Hindlimb muscle (tissue), 1 donor: ENCODE measurements at regions not wholly inside any gene's neighbourhood (a gene's known extent, or its start where the extent isn't known, plus 50 kb on each side); places are given as distances from the start of the nearest gene placed in this dataset.

Experiments used
- DNase-seq: peaks from one replicate; pipeline ENCODE4 v3.0.0-alpha.2; 2013

DNA sequence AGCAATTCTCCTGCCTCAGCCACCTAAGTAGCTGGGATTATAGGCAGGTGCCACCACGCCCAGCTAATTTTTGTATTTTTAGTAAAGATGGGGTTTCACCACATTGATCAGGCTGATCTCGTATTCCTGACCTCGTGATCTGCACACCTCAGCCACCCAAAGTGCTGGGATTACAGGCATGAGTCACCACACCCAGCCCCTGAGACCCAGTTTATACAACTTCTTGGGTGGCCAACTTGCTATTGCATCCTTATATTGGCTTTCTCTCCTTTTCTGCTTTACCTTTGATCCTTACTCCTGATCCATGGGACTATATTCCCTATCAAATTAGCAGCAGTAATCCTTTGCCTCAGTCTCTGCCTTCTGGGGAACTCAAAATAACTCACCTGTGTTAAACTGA lies 659.1 kb downstream of the PRELID2 start:
- DNase-seq = no peak

DNA sequence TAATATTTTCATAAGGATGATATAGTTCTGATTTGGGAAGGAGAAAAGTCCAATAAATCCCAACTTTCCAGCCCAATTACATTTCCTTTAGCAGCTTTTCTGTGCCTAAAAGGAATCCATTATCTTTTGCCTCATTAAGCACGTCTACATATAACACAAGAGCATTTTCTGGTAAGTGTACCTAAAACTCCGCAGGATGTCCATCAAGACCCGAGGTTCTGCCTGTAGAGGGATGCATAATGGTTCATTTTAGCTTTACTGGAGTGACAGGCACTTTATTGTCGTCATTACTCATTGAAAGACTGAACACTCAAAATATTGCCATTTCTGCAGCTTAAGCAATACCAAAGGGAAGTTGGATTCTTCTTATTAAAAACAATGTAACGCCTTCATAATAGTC lies 669.0 kb downstream of the PRELID2 start:
- DNase-seq = no peak

DNA sequence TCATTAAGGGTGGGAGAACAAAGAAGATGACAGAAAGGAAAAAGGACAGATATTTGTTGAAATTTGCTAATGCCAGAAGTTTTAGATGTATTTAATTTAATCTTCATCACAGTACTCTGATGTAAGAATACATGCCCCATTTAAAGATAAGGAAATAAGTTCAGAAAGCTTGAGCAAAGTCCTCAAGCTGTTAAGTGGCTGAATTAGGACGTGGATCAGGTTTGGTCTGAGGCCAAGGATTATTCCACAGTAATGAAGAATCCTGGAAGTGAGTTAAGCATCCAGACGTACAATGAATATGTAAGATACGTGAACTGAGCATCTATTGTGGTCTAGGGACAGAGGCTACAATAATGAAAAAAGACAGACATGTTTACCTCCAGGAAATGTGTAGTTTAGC lies 671.3 kb downstream of the PRELID2 start:
- no peak for DNase-seq

DNA sequence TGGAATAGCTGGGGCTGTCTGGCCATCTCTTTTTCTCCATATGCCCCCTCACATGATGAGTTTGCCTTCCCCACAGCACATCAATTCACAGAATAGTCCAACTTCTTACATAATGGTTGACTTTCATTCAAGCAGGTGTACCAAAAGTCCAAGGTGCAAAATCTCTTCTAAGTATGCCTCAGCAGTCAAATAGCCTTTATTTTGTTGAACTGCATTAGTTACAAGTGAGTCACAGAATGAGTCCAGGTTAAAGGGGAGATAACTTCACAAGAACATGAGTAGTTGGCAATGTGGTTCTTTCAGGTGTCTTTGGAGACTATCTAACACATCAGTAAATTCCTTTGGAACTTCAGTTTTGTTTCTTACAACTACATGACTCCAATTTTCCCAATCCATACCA lies 672.5 kb downstream of the PRELID2 start:
- no peak for DNase-seq

DNA sequence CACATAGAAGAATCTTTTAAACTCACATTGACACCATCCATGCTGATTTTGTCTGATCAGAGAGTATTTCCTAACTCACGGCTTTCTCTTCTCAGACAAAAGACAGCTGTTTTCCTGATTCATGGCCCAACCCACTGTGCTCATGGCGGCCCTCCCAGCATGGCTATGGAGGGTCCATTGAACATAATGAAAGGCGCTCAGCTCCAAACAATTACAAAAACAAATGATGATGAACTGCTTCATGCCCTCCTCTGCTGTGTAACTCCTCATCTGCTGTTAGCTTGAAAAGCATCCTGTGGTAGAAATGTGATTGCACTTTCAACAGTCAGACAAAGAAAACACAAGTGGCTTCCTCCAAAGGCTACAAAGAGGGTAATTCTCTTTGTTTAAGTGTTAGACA lies 673.8 kb downstream of the PRELID2 start:
- no peak for DNase-seq

DNA sequence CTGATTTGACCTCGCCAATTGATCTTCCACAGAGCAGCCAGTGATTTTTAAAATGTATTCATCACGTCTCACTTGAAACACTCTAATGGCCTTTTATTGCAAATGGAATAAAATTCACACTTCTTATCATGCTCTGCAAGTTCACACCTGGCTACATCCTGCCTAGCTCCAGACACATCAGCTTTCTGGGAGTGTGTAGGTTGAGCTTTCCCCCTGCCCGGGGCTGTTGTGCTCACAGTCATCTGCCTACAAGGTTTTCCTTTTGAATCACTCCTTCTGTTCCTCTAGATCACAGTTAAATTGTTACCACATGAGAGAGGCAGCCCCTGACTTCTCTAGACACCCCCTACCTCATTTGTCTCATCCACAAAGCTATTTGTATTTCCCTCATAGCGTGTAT lies 674.5 kb downstream of the PRELID2 start:
- DNase-seq = no peak

DNA sequence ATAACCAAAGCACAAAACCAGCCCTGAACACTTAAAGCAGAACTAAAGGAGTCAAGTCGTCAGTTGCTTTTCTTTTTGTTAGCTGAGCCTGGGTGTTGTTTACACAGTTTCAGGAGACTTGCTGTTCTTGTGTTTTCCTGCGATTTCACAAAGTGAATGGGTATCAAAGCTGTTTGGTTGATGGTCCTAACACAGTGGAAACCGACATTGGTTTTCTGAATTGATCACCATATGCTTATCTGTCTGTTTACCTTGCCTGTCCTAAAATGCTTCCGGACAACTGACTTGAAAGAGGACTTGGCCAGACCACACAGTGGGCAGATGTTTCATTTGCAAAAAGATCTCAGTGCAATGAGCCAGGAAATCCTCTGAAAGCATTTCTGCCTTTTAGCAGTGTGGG lies 676.4 kb downstream of the PRELID2 start:
- DNase-seq = no peak

DNA sequence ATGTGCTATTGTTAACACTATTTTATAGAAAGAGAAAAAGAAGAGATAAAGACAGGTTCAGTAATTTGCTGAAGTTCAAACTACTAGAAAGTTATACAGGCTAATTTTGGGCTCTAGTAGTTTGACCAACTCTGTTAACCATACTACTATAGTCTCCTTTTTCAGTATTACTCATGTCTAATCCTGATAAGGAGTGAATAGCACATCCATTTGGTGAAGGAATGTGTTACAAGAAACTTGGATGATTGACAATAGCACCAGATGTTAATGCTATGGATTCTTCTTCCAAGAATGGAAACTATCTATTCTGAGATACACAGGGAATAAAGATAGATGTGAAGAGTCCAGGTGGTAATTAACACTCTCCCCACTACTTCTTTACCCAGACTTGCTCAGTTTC lies 677.3 kb downstream of the PRELID2 start:
- no peak for DNase-seq

DNA sequence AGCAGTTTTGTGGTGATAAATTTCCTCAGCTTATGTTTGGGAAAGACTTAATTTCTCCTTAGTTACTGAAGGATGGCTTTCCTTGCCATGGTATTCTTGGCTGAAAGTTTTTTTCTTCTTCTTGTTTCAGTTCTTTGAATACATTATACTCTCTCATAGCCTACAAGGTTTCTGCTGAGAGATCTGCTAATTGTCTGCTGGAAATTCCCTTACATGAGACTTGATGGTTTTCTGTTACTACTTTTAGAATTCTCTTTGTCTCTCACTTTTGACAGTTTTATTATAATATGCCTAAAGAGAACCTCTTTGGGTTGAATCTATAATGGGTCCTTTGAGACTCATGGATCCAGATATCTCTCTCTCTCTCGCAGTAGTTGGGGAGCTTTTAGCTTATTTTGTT lies 693.6 kb downstream of the PRELID2 start:
- DNase-seq = no peak

DNA sequence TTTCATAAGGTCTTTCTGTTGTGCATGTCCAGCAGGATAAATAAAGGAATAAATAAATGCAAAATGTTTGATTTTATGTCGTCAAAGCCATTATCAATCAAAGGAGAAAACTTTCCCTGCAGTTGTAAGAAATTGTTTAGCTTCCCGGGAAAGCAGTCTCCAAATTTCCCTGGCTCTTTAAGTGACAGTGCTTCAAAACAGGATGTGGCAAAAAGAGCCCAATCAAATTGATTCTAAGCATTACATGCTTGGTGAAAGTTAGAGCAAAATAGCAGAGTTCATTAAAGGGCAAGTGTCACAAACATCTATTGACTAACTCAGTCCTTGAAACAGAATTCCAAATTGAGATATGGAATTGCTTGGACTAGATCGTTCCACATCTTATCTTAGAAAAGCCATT lies 704.1 kb downstream of the PRELID2 start:
- DNase-seq = no peak

DNA sequence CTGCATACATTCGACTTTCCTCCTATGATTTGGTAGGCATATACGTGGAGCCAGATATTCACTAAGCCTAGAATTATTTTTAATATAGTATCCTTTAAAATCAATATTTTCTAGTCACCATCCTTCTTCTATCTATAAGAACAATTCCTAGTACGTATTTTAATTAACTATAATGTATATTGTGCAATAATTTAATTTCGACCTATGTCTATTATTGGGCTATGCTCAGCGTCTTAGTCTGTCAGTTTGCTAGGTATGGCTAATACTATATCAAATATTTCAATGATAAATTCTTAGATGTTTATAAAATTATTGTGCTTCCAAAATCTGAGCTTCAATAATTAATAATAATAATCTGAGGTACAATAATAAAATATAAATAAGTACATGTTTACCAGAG lies 705.3 kb downstream of the PRELID2 start:
- DNase-seq = no peak

DNA sequence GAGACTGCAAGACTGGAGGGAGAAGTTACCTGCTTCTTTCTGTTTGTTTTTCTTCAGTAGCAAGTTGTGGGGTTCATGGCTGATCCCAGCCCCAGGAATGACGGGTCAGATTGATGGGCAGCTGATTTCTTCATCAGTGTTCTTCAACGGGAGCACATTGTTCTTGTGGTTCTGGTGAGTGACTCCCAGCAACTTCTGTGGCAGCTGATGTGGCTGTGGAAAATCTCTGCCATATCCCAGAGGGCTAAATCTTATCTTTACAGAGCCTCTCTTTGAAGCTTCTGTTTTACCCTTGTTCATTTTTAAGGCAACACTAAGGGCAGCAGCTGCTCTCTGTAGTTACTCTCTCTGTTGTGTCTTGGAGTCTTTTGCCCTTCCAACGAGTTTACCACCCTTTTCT lies 710.3 kb downstream of the PRELID2 start:
- DNase-seq = no peak

DNA sequence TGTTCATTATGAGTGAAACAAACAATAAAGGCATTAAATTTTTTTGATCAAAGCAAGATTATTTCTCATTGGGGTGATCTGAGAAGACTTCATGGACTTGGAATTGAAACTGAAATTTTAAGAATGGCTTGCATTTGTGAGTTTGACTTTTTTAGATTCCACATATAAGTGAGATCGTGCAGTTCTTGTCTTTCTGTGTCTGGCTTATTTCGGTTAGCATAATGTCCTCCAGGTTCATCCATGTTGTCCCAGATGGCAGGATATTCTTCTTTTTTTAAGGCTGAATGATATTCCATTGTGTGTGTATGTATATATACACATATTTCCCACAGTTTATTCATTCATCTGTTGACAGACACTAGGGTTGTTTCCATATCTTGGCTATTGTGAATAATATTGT lies 716.5 kb downstream of the PRELID2 start:
- no peak for DNase-seq

DNA sequence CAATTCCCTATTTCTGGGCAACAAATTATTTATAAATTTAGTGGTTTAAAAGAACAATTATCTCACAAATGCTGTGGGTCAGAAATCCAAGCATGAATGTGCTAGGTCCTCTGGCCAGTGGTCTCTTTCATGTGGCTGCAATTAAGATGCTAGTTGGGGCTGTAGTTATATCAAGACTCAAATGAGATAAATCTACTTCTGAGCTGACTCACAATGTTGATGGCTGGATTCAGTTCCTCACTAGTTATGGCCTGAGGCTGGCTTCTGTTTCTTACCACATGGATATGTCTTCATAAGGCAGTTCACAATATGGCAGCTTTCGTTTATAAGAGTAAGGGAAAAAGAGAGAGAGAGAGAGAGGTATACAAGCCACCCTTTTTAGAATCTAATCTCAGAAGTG lies 717.0 kb downstream of the PRELID2 start:
- no peak for DNase-seq

DNA sequence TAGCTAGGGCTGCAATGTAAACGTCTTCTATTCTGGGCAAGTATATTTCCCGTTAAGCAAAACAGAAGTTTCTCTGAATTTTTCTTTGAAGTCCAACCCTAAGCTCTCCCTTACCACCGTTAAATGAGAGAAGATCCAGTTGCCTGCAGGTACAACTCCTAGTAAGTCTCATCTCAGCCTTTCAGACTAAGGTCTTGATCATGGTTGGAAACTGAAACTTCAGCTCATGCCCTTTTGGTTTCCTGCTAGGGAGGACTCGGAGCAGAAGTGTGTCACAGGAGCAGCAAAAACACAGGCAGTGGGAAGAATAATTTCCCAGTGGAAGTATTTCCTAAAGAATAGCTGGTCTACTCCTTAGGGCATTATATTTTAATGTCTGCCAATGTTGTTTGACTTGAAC lies 717.9 kb downstream of the PRELID2 start:
- no peak for DNase-seq

DNA sequence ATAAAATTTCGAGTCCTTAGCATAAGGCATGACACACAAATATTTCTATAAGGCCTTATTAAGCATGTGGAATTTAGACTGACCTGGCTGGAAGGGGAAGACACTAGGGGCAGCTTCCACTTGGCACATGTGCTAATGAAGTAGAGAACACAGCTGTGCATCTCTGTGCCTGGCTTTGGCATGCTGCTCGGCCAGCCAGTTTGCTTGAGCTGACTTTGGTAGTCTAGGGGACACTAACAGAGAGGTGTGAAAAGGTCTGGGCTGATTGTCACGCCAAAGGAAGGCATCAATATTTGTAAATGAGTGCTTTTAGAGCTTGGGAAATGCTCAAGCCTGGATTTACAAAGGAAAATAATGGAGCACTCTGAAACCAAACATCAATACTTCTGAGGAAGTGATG lies 723.7 kb downstream of the PRELID2 start:
- no peak for DNase-seq

DNA sequence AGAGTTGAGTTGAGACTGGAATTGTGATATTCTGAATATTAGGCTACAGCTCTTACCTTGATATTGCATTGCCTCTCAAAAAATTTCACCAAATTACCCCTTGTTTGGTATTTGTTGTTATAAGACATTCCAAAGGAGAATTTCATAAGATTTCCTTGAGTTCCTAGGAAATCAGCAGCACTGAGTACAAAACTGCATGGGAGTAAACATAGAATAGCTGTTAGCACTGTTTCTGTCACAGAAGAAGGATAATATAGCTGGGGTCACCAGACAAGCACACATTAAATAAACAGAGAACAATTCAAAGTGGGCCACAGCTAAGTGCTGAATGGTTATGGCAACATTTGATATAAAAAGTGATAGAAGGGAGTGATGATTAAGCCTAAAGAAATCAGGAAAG lies 724.3 kb downstream of the PRELID2 start:
- no peak for DNase-seq

DNA sequence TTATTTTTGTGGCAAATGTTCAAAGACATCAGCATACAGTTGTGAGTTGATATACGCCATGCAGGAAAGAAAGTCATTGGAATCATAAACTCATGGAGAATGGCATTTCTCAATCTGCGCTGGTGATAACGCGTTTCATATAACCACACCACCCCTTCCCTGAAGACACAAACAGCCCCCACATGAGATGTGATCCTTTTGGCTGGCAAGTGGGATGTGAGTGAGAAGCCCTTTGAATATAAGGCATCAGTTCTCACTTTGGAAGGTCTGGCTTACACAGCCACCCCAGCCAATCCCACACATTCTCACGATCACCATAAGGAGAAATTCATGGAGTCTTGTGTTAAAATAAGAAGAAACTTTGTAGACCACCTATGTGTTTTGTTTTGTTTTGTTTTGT lies 725.0 kb downstream of the PRELID2 start:
- no peak for DNase-seq

DNA sequence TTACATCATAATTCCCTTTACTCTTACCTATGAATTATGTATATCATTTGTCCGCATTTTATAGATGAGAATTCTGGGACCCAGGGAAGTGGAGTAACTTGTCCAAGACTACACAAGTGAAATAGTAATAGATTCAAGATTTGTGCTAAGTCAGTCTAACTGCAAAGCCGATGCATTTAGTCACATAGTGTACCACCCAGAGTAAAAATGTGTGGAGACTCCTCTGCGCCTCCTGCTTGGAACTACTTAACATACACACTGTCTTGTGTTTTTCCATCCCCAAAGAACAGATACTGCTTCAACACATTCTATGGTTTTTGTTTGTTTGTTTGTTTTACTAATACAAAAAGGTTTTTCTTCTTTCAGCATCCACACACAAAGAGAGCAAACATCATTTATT lies 729.8 kb downstream of the PRELID2 start:
- no peak for DNase-seq

DNA sequence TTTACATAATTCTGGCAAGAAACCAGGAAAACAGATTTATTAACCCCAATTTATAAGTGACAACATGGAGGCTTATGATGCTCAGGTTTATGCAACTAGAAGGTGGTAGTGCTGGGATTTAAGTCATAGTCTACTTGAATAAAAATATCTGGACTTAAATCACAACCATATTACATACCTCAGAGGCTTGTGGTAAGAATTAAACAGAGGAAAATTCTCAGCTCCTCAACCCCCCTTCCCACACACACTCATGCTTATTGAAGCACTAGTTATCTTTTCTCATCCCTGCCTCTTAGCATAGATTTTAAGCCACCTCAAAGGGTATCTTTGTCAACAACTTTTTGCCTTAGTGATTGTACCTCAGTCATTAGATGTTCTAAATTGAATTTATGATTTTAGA lies 731.0 kb downstream of the PRELID2 start:
- no peak for DNase-seq

DNA sequence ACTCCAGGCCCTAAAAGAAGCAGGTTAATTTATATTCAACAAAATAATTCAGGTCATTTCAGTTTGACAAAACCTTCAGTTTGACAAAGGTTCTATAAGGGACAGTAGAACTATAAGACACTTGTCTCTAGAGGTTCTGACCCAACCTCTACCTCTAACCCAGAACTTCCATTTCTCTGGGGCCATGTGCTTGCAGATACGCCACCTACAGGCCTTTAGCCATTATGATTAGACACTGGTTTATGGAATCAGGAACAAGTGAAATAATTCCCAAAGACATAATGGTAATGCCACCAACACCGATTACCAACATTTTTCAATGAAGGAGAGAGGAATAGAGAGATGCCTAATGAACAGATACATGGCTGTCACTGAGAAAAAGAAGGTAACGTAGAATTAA lies 733.9 kb downstream of the PRELID2 start:
- DNase-seq = no peak

DNA sequence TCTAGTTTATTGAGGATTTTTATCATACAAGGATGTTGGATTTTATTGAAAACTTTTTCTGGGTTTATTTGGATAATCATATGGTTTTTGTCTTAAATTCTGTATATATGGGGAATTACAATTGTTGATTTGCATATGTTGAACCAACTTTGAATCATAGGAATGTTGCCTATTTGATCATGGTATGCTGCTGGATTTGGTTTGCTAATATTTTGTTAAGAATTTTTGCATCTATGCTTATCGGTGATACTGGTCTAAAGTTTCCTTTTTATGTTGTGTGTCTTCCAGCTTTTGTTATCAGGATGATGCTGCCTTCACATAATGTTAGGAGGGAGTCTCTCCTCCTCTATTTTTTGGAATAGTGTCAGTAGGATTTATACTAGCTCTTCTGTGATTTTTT lies 745.0 kb downstream of the PRELID2 start:
- DNase-seq = no peak

DNA sequence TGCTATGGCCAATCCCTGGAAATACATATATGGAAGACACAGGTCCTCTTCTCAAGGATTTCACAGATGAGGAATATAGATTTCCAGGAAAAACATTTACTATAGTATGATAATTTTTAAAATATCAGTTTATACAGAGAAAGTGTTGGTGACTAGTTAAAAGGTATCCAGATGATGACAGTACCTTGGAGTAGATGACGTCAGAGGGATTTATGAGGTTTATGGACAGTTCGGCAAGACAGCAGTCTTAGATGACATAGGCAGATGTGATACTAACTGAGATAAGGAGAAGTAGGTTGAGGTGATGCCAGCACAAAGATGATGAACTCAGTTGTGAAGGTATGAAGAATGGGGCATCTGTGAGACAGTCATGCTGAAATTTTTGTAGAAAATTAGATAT lies 750.3 kb downstream of the PRELID2 start:
- DNase-seq = no peak

DNA sequence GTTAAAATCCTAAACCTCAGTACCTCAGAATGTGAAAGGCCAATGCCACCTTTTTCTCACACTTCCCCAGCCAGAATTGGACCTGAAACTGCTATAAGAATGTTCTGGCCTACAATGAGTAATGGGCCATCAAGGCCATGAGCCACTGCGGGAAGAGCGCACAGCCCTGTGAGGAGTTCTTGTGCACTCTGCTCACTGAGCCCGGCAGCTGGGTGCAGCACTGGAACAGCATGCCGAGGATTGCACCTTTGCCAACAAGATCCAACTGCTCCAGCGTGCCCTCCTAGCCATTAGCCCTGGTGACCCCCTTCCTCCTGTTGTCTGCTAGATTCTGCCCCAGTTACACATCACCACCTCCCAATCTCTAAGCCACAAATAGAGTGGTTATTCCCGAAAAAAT lies 758.1 kb downstream of the PRELID2 start:
- no peak for DNase-seq

DNA sequence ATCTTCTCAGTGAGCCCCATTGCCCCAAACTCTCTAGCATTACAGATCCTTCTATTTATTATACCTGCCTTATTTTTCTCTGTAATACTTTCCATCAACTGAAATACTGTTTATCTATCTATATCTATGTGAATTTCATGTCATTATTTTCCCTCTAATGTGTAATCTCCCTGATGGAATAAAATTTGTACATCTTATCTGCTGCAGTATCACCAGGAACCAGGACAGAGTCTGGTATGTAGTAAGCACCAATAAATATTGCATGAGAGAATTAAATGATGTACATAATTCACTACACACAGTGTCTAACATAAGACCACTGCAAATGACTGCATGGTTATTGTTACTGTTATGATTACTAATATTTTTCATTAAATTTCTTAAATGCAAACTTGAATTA lies 759.1 kb downstream of the PRELID2 start:
- DNase-seq = no peak

DNA sequence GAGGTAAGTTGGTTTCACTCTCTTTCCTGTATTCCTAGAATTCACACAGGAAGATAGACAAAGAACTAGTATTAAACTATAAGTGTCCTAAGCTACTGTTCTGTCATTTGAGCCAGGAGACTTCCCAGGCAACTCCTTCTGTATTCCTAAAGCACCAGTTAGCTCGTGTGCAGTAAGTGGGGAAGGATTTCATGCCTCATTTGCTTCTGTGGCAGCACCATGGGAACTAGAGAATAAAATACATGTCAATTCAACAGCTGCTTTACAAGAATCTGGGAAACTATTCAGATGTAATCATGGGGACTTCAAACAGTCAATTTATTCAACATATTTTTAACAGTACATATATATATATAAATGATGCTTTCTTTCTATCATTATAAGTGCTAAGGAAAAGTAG lies 762.3 kb downstream of the PRELID2 start:
- DNase-seq = no peak
